ENCODE measurements at regions not wholly inside any gene's neighbourhood (a gene's known extent, or its start where the extent isn't known, plus 50 kb on each side); places are given as distances from the start of the nearest gene placed in this dataset.

- Histone ChIP-seq H3K4me3 (ENCODE audit: low read length) (no peak overlapping the region), H3K9ac (ENCODE audit: low read depth, low read length) (no peak overlapping the region), H3K4me1 (ENCODE audit: control insufficient read depth, insufficient read depth, low read length) (peaks cover 20% of the 10 kb centered on the region), H3K4me2 (ENCODE audit: low read length) (no peak overlapping the region), H3K9me3 (replicated peaks; ENCODE audit: low read length) (no peaks in the 10 kb centered on the region), H3K27me3 (ENCODE audit: control insufficient read depth, insufficient read depth, low read length) (peaks cover 13% of the 10 kb centered on the region), H3K36me3 (ENCODE audit: insufficient read depth, low read length) (no peaks in the 10 kb centered on the region)
Observed at GRCh38 chr22:26898946-26899605, 241.7 kb downstream of the MIAT start.

- Histone ChIP-seq H3K27me3 (ENCODE audit: control insufficient read depth, insufficient read depth, low read length) (peaks cover 28% of the 10 kb centered on the region), H3K9ac (ENCODE audit: low read depth, low read length) (no peak overlapping the region), H3K4me1 (ENCODE audit: control insufficient read depth, insufficient read depth, low read length) (peaks cover 5% of the 10 kb centered on the region), H3K4me2 (ENCODE audit: low read length) (no peak overlapping the region), H3K9me3 (replicated peaks; ENCODE audit: low read length) (no peaks in the 10 kb centered on the region), H3K36me3 (ENCODE audit: insufficient read depth, low read length) (no peaks in the 10 kb centered on the region), H3K4me3 (ENCODE audit: low read length) (no peak overlapping the region)
Observed at GRCh38 chr22:26900787-26901186, 243.4 kb downstream of the MIAT start.

GRCh38 chr22:26901198-26901816, 243.9 kb downstream of the MIAT start:
- Histone ChIP-seq H3K4me3 (ENCODE audit: low read length) (no peak overlapping the region), H3K36me3 (ENCODE audit: insufficient read depth, low read length) (no peaks in the 10 kb centered on the region), H3K9ac (ENCODE audit: low read depth, low read length) (no peak overlapping the region), H3K9me3 (replicated peaks; ENCODE audit: low read length) (no peaks in the 10 kb centered on the region), H3K4me2 (ENCODE audit: low read length) (no peak overlapping the region), H3K27me3 (ENCODE audit: control insufficient read depth, insufficient read depth, low read length) (peaks cover 32% of the 10 kb centered on the region), H3K4me1 (ENCODE audit: control insufficient read depth, insufficient read depth, low read length) (no peaks in the 10 kb centered on the region)

DNA sequence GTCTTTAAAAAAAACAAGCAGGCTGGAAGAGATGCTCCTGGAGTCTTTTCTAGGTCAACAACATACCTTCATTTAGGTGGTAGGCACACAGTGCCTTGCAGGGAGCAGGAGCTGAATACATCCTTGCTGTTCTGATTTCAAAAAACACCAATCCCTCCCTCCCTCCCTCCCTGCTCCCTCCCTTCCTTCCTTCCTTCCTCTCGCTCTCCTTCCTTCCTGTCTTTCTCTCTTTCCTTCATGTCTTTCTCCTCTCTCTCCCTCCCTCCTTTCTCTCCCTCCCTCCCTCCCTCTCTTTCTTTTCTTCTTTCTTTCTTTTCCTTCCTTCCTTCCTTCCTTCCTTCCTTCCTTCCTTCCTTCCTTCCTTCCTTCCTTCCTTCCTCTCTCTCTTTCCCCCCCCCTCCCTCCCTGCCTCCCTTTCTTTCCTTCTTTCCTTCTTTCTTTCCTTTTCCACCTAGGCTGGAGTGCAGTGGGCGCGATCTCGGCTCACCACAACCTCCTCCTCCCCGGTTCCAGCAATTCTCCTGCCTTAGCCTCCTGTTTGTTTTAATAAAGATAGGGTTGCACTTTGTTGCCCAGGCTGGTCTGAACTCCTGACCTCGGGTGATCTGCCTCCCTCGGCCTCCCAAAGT, 245.1 kb downstream of the MIAT start:
- Histone ChIP-seq H3K4me3 (ENCODE audit: low read length) (no peak overlapping the region), H3K36me3 (ENCODE audit: insufficient read depth, low read length) (no peaks in the 10 kb centered on the region), H3K4me2 (ENCODE audit: low read length) (no peak overlapping the region), H3K4me1 (ENCODE audit: control insufficient read depth, insufficient read depth, low read length) (no peaks in the 10 kb centered on the region), H3K9ac (ENCODE audit: low read depth, low read length) (no peak overlapping the region), H3K9me3 (replicated peaks; ENCODE audit: low read length) (no peaks in the 10 kb centered on the region), H3K27me3 (ENCODE audit: control insufficient read depth, insufficient read depth, low read length) (peaks cover 39% of the 10 kb centered on the region)

- Histone ChIP-seq H3K4me1 (ENCODE audit: control insufficient read depth, insufficient read depth, low read length) (no peaks in the 10 kb centered on the region), H3K9me3 (replicated peaks; ENCODE audit: low read length) (no peaks in the 10 kb centered on the region), H3K36me3 (ENCODE audit: insufficient read depth, low read length) (no peaks in the 10 kb centered on the region), H3K4me2 (ENCODE audit: low read length) (no peak overlapping the region), H3K9ac (ENCODE audit: low read depth, low read length) (no peak overlapping the region), H3K4me3 (ENCODE audit: low read length) (no peak overlapping the region), H3K27me3 (ENCODE audit: control insufficient read depth, insufficient read depth, low read length) (peaks cover 39% of the 10 kb centered on the region)
Observed at GRCh38 chr22:26903030-26903856, 245.9 kb downstream of the MIAT start.

DNA sequence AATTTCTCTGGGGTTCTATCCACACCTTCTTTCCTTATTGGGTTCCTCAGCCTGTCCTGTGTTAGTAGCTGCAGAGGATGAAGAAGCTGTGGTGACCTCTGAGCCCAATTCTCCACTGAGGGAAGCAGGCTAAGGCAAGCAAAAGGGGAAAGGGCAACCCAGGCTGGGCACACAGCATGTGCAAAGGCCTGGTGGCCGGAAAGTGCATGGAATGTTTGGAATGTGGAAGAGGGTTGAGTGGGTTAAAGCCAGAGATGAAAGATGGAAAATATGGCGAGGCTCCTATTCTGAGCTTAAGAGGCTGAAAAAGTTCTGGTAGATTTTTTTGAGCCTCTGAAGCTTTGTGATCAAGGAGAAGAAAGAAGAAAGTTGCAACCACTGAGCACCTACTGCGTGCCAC, 247.1 kb downstream of the MIAT start:
- no peak overlapping the region for H3K9ac ChIP-seq (ENCODE audit: low read depth, low read length)
- H3K4me2 ChIP-seq (ENCODE audit: low read length) = no peak overlapping the region
- no peaks in the 10 kb centered on the region for H3K9me3 ChIP-seq (replicated peaks; ENCODE audit: low read length)
- H3K4me3 ChIP-seq (ENCODE audit: low read length) = no peak overlapping the region
- H3K36me3 ChIP-seq (ENCODE audit: insufficient read depth, low read length) = no peaks in the 10 kb centered on the region
- no peaks in the 10 kb centered on the region for H3K4me1 ChIP-seq (ENCODE audit: control insufficient read depth, insufficient read depth, low read length)
- H3K27me3 ChIP-seq (ENCODE audit: control insufficient read depth, insufficient read depth, low read length) = peaks cover 45% of the 10 kb centered on the region

GRCh38 chr22:26905076-26905475, 247.7 kb downstream of the MIAT start:
- H3K9me3 ChIP-seq (replicated peaks; ENCODE audit: low read length) = no peaks in the 10 kb centered on the region
- H3K27me3 ChIP-seq (ENCODE audit: control insufficient read depth, insufficient read depth, low read length) = peaks cover 45% of the 10 kb centered on the region
- no peaks in the 10 kb centered on the region for H3K4me1 ChIP-seq (ENCODE audit: control insufficient read depth, insufficient read depth, low read length)
- H3K4me3 ChIP-seq (ENCODE audit: low read length) = no peak overlapping the region
- no peak overlapping the region for H3K4me2 ChIP-seq (ENCODE audit: low read length)
- no peaks in the 10 kb centered on the region for H3K36me3 ChIP-seq (ENCODE audit: insufficient read depth, low read length)
- H3K9ac ChIP-seq (ENCODE audit: low read depth, low read length) = no peak overlapping the region

- Histone ChIP-seq H3K9ac (ENCODE audit: low read depth, low read length) (no peak overlapping the region), H3K4me1 (ENCODE audit: control insufficient read depth, insufficient read depth, low read length) (no peaks in the 10 kb centered on the region), H3K9me3 (replicated peaks; ENCODE audit: low read length) (no peaks in the 10 kb centered on the region), H3K36me3 (ENCODE audit: insufficient read depth, low read length) (no peaks in the 10 kb centered on the region), H3K4me2 (ENCODE audit: low read length) (no peak overlapping the region), H3K27me3 (ENCODE audit: control insufficient read depth, insufficient read depth, low read length) (peaks cover 50% of the 10 kb centered on the region), H3K4me3 (ENCODE audit: low read length) (no peak overlapping the region)
Observed at GRCh38 chr22:26905640-26906039, 248.3 kb downstream of the MIAT start.

GRCh38 chr22:26906464-26906863, 249.1 kb downstream of the MIAT start:
- H3K4me3 ChIP-seq (ENCODE audit: low read length) = no peak overlapping the region
- H3K9ac ChIP-seq (ENCODE audit: low read depth, low read length) = no peak overlapping the region
- H3K4me2 ChIP-seq (ENCODE audit: low read length) = no peak overlapping the region
- H3K27me3 ChIP-seq (ENCODE audit: control insufficient read depth, insufficient read depth, low read length) = peaks cover 54% of the 10 kb centered on the region
- no peaks in the 10 kb centered on the region for H3K4me1 ChIP-seq (ENCODE audit: control insufficient read depth, insufficient read depth, low read length)
- H3K9me3 ChIP-seq (replicated peaks; ENCODE audit: low read length) = no peaks in the 10 kb centered on the region
- no peaks in the 10 kb centered on the region for H3K36me3 ChIP-seq (ENCODE audit: insufficient read depth, low read length)

GRCh38 chr22:26907366-26907765, 250.0 kb downstream of the MIAT start:
- Histone ChIP-seq H3K4me3 (ENCODE audit: low read length) (no peak overlapping the region), H3K4me2 (ENCODE audit: low read length) (no peak overlapping the region), H3K4me1 (ENCODE audit: control insufficient read depth, insufficient read depth, low read length) (no peaks in the 10 kb centered on the region), H3K9me3 (replicated peaks; ENCODE audit: low read length) (no peaks in the 10 kb centered on the region), H3K36me3 (ENCODE audit: insufficient read depth, low read length) (no peaks in the 10 kb centered on the region), H3K27me3 (ENCODE audit: control insufficient read depth, insufficient read depth, low read length) (peaks cover 60% of the 10 kb centered on the region), H3K9ac (ENCODE audit: low read depth, low read length) (no peak overlapping the region)

- Histone ChIP-seq H3K4me1 (ENCODE audit: control insufficient read depth, insufficient read depth, low read length) (no peaks in the 10 kb centered on the region), H3K4me2 (ENCODE audit: low read length) (no peak overlapping the region), H3K27me3 (ENCODE audit: control insufficient read depth, insufficient read depth, low read length) (peaks cover 63% of the 10 kb centered on the region), H3K9ac (ENCODE audit: low read depth, low read length) (no peak overlapping the region), H3K9me3 (replicated peaks; ENCODE audit: low read length) (no peaks in the 10 kb centered on the region), H3K4me3 (ENCODE audit: low read length) (no peak overlapping the region), H3K36me3 (ENCODE audit: insufficient read depth, low read length) (no peaks in the 10 kb centered on the region)
Observed at GRCh38 chr22:26910845-26911244, 253.5 kb downstream of the MIAT start.

Measured in skeletal muscle satellite cell (primary cell).